22Rv1 (cell line): ENCODE measurements at regions not wholly inside any gene's neighbourhood (a gene's known extent, or its start where the extent isn't known, plus 50 kb on each side); places are given as distances from the start of the nearest gene placed in this dataset.

Experiments
- CTCF ChIP-seq: fragments of 450-650 bp; IDR thresholded peaks from 2 replicates; pipeline ENCODE4 v1.5.1; 2017; ENCODE audit warnings: mild to moderate bottlenecking
- ZFX ChIP-seq: fragments of 450-650 bp; IDR thresholded peaks from 2 replicates; pipeline ENCODE4 v1.6.1; 2017; ENCODE audit warnings: antibody characterized with exemption, borderline replicate concordance

GRCh38 chr18:70762812-70763211 is 474.0 kb downstream of the SOCS6 start:
- TF ChIP-seq CTCF: no peak
- no peak for TF ChIP-seq ZFX
